Activated naive CD4-positive, alpha-beta T cell (primary cell): ENCODE measurements at regions not wholly inside any gene's neighbourhood (a gene's known extent, or its start where the extent isn't known, plus 50 kb on each side); places are given as distances from the start of the nearest gene placed in this dataset.
"Not testable (repeated sequence)": the region's sequence is repeated elsewhere in the genome, so short reads cannot be mapped to it uniquely, and the experiment has no call there.

Experiments
- DNase-seq, 4 experiments: peaks; one replicate each; lab custom pipeline; 2025; lab: John Stamatoyannopoulos, UW

DNA sequence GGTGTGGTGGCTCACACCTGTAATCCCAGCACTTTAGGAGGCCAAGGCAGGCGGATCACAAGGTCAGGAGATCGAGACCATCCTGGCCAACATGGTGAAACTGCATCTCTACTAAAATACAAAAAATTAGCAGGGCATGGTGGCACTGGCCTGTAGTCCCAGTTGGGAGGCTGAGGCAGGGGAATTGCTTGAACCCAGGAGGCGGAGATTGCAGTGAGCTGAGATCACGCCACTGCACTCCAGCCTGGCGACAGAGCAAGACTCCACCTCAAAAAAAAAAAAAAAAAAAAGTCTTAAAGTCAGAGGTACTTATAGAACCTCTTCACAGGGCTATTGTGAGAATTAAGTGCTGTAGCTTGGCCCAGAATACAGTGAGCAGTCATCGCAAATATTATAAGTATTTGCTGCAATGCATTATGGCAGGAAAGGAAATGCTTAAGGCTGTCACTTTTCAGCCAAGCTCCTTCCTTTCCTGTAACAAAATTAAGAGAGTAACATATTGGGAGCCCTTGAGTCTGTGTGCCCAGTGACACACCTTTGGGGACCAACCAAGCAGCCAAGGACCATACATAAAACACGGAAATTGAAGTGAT, 110.9 kb upstream of the HAND1 start:
- not testable (repeated sequence) for DNase-seq

DNA sequence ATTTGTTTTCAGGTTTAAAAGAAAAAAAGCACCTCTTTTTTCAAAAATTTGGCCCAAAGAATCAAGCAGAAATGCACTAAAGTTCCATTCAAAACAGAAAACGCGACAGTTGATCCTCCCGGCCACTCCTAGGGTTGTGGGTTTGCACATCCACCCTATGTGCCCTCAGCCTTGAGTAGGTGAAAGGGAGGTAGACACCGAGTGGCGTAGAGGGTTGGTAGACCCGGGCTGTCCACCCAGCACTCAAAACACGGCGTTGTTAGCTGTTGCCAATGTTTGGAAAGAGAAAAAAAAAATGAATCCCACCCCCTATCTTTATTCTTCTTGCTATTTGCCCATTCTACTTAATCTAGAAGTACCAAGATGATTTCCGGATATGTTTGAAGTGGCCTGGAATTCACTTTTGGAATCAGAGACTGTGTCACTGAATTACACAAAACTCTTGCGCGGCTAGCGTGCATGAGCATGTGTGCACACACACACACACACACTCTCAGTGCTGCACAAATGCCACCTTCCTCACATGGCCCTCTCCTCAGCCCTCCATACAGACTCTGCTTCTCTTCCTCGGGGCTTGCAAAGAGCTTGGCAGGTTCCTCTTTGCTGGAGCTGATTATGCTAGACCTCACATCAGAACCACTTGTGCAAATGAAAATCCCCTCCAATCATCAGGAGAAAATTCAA, 110.2 kb upstream of the HAND1 start:
- no peak for DNase-seq

DNA sequence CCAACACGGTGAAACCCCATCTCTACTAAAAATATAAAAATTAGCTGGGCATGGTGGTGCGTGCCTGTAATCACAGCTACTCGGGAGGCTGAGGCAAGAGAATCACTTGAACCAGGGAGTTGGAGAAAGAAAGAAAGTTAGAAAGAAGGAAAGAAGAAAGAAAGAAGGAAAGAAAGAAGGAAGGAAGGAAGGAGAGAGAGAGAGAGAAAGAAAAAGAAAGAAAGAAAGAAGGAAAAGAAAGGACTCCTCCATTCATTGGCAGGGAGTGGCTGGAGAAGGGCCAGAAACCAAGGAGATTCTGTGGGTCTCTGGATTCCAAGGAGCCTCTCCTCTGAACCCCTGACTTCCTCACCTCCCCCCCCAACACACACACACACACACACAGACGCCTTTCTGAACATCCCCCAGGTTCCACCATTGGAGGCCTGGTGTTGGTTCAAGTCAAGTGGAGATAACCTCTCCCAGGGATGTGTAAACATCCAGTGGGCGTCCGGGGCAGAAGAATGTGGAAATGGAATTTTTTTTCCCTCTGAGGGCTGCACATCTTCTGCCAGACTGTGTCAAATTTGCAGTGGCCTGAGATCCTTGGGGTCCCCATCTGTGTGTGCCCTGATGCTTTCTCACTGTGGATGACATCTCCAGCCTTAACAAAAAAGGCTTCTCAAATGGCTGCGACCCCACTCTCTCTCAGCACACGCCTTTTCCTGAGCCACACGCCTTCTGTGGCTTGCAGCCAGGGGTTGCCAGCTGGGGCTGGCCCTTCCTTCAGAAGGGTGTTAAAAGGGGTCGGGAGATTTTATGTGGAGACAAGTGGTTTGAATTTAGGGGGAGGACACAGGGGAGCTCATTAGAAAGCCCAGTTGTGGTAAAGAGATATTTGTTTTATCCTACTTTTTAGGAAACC, 109.3 kb upstream of the HAND1 start:
- no peak for DNase-seq

DNA sequence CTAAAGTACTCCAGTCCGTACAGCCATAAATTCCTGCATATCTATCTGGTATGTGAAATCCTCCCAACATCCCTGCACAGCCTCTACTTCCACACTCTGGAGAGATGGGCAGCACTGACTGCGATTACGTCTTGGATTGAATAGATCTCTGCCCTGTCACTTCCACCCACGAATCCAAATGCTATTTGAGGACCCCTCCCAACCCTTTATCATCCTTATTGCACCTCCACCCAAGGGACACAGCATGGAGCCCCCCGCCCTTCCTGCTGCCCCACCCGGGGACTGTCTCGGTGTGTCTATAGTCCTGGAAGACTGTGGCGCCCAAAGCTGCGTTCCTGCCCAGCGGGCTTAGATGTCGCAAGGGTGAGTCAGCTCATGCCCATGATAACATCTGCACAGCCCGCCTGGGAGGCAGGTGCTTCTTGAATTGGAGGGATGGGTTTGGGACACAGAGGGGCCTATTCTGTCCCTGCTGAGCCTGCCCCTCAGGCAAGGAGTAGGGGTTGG, 105.7 kb upstream of the HAND1 start:
- DNase-seq = no peak

DNA sequence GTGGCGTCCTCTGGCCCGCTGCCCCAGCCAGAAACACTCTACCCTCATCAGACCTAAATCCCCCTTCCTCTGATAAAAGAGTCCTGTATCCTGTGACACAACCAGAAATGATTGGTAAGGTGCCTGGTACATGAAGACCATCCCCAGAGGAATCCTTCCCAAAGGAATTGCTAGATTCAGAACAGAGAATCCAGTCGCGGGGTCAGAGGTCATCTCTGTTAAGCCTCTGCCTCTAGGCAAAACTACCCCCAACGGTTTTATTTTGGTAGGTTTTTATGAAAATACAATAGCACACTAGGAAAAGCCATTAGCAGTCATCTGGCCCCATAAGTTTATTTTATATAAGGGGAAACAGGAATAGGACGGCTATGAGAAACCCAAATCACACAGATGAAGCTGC, 102.4 kb upstream of the HAND1 start:
- DNase-seq = no peak

DNA sequence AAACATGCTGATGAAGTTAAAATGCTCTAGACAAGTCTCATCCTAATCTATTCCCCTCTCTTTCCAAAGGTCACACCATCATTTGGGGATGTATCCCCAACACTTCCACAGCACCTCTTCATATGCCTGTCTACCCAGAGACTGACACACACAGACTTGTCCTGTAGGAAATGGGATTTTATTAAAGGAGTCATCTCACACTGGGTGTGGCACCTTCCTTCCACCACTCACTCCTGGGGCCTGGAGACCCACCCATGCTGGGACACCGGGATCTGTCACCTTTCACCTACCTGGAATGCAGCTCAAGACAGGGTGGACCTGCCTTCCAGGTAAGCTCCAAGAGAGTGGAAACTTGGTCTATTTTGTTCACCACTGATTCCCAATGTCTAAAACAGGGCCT, 99.4 kb upstream of the HAND1 start:
- no peak for DNase-seq

DNA sequence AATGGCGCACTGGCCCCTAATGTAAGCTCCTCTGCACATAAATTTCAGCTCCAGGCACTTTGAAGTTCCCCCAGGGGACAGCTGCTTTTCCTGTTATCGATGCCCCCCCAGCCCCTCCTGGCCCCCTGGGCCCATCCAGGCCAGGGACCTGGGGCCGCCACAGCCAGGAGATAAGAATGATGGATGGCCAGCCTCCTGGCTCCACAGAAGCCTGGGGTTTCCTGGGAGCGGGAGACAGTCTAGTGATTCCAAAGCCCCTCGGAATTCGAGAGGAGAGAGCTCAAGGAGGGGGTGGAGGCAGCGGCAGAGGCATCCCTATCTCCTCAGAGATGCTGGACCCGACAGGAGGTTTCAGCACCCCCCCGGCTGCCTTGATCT, 98.4 kb upstream of the HAND1 start:
- DNase-seq = no peak

DNA sequence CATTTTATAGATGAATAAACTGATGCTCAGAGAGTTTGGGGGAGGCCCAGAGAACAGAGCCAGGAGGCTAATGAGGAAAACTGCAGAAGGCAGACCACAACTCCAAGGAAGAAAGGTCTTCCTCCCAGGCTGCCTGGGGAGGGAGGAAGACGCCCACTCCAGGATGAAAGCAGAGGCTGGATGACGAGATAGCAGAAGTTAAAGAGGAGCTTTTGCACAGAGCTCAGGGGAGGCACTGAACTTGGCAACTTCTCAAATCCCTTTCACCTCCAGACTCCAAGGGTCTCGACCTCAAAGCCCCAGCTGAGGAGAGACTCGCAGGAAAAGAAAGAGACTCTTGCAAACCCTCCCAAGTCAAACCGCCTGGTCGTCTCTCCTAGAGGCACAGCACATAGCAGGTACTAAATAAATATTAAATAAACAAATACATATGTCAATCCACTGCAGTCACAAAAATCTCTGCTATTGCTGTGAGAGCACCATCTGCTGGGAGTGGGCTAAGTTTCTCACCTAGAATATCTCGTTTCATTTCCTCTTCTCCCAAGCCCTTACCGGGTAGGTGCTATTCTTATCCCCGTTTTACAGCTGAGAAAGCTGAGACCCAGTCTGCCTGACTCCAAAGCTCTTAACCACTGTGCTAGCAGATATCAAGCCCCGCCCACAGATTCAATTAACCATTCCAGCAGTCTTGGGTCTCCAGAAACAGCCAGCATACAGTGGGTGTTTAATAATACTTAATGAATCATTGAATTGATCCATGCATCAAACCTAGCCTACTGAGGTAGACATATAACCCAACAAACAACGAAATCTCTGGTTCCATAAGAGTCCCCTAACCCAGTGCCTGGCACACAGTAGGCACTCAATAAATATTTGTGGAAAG, 97.8 kb upstream of the HAND1 start:
- DNase-seq = no peak

DNA sequence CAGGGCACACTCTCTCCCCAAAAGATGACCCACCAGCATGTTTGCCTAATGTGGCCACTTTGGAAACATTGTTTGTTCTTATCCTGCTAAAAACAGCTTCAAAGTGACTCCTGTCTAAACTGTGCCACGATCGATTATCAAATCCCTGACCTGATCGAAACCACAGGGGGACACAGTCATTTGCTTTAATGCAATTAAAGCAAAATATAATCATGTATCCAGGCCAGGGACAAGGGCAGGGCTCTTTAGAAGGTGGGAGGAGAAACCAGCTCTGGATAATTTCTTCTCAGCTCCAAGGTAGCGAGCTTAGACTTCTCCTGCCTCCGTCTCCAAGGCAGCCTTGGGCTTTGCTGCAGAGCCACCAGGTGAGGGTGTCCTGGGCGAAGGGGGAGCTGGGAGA, 95.0 kb upstream of the HAND1 start:
- no peak for DNase-seq

DNA sequence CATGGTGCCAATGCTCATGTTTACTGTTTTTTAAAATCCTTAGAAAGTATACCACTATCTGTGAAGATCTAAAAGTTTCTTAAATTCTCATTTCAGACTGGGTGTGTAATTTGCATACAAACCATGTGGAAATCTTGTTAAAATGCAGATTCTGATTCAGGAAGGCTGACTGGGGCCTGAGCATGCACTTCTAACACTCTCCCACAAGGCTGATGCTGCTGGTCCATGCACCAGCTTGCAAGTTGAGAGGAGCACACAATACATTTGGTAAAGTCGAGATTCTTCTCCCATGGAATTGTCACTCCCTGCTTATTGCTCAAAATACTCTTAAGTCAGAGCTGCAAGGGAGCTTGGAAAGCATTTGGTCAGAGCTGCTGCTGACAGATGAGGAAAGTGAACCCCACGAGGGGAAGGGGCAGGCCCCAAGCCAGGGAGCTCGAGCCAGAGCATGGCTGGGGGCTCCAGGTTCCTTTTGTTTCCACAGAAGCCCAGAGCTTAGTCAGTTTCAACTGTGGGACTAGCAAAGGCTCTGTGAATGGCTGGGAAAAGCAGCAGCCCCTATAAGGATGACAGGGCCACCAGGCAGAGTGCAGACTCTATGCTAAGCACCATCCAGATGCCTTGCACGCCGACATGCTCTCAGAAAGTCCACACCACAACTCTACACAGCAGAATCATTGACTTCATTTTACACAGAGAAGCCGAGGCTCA, 93.5 kb upstream of the HAND1 start:
- no peak for DNase-seq

DNA sequence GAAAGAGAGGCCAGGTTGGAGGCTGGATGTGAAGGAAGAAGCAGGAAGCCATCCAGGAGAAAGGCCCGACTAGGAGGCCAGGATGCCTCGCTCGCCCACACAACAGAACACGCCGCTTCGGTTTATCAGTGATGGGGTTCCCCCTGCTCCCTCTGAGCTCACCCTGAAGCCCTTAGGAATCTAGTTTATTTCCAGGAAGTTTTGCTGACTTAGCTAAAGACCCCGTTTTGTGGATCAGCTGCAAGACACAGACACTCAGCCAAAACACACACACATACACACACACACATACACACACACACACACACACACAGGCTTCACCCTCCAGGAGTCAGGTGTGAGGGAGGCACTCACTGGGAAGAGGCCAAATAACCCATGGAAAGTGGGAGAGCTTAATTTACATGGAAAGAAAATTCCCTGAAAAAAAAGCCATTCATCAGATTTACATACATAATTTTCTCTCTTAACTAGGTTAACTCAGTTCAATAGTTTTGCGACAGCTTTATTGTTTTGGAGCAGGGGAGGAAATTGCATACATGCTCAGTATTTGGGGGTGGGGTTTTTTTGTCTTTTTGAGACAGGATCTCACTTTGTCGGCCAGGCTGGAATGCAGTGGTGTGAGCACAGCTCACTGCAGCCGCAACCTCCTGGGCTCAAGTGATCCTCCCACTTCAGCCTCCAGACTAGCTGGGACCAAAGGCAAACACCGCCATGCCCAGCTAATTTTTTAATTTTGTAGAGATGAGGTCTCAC, 92.7 kb upstream of the HAND1 start:
- DNase-seq = no peak

DNA sequence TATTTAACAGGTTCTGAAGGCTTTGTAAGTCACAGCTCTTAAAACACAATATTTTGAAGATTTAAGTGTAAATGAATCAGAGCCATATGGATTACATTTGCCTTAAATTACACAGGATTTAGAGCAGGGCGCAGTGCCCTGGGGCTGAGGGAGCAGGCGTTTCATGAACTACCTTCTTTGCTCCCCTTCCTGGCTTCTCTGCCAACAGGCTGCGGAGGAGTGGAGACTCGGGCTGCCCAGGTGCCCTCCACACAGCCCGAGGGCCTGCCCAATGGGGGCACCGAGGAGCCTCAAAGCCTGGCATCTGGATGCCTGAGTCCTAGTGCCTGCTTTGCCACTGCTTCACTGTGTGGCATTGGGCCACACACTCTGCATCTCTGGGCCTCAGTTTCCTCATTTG, 90.6 kb upstream of the HAND1 start:
- DNase-seq = no peak

DNA sequence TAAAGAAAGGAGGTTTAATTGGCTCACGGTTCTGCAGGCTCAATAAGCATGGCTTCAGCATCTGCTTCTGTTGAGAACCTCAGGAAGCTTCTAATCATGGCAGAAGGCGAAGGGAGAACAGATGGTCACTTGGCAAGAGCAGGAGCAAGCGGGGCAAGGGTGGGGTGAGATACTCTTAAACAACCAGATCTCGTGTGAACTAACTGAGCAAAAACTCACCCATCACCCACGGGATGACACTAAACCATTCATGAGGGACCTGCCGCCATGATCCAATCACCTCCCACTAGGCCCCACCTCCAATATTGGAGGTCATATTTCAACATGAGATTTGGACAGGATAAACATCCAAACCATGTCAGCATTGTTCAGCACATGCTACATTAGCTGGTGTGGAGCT, 89.1 kb upstream of the HAND1 start:
- DNase-seq = no peak

DNA sequence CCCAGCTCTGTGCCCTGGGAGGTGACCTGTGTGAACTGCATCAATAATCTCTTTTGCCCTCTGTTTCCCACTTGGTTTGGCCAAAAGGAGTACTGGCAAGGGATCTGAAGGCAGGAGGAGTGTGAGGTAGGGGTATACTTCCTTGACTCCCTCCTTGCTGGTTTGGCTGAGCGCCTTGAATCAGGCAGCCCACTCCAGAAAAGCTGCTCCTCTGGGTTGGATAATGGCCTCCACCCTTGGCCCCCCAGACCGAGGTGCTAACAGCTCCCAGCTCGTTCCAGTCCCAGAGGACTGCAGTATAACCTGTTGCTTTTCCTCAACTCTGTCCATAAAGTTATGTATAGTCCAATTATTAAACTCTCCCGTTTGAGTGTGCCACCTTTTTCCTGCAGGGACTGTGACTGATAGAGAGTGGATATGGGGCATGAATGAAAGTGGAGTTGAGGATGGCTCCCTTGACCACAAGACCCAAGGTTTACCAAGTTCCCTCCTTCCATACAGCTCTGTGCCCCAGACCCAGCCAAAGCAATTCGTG, 88.2 kb upstream of the HAND1 start:
- no peak for DNase-seq

DNA sequence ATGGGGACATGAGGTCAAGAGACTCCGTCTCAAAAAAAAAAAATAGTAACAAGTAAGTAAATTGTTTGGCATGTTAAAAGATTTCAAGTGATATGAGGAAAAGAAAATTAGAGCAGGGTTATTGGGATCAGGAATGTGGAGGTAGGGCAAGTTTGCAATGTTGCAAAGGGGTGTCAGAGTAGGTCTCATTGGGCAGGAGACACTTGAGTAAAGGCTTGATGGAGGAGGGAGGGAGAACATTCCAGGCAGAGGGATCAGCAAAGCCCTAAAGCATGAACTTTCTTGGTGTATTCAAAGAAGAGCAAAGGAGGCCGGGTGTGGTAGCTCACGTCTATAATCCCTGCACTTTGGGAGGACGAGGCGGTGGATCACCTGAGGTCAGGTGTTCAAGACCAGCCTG, 87.1 kb upstream of the HAND1 start:
- no peak for DNase-seq

DNA sequence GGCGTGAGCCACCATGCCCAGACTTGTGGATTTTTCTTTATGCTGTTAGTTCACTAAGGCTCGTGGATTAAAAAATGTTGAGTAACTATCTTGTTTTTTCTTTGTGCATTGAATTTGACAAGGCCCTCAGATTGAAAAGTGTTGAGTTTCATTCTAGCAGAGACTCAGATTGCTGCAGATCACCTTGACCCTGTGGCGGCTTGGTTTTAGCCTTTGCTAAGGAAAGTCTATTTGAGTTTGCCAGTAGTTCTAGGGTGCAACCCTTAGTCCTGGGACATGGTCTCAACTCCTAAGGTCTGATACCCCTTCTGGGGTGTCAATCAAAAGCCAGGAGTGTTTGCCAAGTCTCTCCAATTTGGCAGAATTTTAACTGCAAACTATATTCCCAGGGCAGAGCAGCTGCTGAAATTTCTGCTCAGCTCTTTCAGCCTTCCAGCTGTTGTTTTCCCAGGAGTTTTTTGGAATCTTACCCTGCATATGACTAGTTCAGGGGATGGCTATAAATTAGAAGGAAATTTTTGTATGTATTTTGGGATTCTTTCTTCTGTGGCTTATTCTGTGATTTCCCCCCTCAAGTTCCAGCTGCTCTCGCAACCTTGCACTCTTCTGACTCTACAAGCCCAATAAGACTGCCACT, 84.3 kb upstream of the HAND1 start:
- no peak for DNase-seq

DNA sequence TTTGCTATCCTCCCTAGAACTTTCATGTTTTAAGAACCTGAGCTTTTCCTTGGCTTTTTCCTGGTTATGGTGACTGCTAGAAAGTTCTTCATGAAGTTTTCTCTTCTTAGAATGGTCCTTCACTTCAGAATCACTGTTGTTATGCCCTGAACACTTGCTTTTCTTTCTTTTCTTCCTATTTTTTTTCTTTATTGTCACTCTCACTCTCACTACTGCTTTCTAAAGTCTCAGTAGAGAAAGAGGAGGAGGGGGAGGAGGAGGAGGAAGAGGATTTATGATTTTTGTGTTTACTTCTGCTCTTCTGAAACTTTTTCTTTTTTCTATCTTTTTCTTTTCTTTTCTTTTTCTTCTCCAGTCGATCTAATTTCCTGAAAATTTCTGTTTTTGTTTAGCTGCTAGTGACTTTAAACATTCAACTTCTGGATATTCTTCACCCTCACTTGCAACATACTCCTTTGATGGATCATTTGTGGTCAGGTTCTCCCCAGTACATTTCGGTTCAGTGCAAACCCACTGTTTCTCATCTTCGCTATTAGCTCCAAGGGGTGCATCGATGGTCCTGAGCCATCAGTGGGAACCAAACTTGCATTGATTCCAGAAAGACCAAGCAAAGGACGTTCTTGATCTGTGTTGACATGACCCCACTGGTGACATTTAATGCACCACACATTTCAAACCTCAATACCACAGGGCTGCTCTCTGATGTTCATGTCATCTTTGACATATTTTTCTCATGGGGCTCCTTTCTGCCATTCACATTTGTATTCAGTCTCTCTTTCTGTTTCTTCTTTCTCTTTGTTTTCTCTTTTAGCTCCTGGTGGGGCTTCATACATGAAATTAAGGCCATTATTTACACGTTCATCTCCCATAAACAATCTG, 81.6 kb upstream of the HAND1 start:
- DNase-seq = no peak

DNA sequence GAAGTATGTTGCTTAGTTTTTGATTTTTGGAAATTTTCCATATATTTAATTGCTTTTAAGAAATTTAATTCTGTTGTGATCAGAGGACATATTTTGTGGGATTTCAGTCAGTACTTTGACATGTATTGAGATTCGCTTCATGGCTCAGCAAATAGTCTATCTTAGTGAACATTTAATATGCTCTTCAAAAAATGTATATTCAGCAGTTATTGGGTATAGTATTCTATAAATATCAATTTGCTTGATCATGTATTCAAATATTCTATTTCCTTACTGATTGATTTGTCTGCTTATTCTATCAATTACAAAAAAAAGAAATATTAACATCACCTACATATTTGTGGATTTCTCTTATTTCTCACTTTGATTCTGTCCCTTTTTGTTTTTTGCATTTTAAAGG, 79.5 kb upstream of the HAND1 start:
- no peak for DNase-seq

DNA sequence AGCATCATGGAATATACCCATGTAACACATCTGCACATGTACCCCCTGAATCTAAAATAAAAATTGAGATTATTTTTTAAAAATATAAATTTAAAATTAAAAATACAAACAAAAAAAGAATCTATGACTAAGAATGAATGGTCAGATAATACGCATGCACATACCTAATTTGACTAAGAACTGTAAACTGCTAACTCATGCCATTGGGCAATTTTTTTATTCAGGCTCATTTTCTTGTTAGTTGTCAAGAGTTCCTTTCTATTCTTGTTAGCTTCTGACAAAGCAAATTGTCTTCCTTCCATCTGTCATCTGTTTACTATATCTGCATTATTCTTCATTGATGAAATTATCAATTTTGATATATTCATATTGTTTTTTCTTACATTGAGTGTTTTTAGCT, 69.5 kb upstream of the HAND1 start:
- no peak for DNase-seq
